ENCODE measurements at regions not wholly inside any gene's neighbourhood (a gene's known extent, or its start where the extent isn't known, plus 50 kb on each side); places are given as distances from the start of the nearest gene placed in this dataset.

DNA sequence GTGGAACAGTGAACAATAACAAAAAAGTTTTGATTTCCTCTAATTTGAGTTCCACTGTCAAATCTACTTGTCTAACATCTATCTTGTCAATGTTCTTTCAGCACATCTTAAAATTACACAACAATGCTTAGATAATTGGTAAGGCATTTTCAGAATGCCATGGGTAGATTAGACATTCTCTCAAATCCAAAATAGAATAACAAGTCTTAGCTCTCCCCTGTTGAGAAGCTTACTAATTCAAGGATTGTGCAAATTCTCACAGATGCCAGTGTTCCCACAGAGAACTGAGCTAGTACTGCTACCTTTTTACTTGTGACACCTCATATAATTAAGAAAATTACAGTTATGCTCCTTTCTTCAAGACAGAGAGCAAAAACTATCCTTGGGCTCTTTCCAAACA, 2442.0 kb downstream of the PCDH7 start:
- TF ChIP-seq, protein P1, sequence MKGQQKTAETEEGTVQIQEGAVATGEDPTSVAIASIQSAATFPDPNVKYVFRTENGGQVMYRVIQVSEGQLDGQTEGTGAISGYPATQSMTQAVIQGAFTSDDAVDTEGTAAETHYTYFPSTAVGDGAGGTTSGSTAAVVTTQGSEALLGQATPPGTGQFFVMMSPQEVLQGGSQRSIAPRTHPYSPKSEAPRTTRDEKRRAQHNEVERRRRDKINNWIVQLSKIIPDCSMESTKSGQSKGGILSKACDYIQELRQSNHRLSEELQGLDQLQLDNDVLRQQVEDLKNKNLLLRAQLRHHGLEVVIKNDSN (IDR thresholded peaks at IDR 0.05), result no peak
- no peak for TF ChIP-seq CEBPB (IDR thresholded peaks at IDR 0.05)
- no peak for TF ChIP-seq EP300 (IDR thresholded peaks at IDR 0.05; ENCODE audit: borderline replicate concordance)
- TF ChIP-seq, protein P2, sequence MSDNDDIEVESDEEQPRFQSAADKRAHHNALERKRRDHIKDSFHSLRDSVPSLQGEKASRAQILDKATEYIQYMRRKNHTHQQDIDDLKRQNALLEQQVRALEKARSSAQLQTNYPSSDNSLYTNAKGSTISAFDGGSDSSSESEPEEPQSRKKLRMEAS (IDR thresholded peaks at IDR 0.05), result no peak

DNA sequence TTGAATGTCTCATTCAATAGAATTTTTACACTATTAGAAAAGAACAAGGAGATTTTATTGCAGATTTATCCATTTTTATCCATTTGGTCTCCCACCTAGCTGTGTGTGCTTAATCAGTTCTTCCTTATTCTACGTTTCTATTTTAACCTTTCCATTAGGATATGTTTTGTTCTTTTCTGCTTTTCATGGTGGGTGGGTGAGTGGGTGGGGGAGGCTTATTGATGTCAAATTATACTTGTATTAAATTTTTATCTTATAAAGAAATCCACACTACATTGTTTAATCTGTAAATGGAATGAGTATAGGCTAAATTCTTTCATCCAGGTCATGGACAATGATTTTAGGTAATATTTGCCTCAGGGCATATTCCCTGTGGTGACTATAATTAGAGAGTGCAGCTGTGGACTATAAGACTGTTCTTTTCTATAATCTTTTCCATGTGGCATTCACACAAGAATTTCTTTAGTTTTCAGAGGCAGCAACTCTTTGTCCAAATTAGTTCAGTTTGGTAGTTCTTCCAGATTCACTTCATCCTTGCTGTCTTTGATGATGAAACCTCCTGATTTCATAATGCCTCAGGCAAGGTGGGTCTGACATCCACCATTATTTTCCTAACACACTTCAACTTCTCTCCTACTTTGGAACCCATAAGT, 2451.8 kb downstream of the PCDH7 start:
- no peak for TF ChIP-seq RAD21 (IDR thresholded peaks at IDR 0.05; ENCODE audit: low read depth)
- no peak for TF ChIP-seq CREB1 (IDR thresholded peaks at IDR 0.05; ENCODE audit: low read depth)
- TF ChIP-seq NFIC (IDR thresholded peaks at IDR 0.05), result no peak
- TF ChIP-seq YY1 (IDR thresholded peaks at IDR 0.05; ENCODE audit: low read depth), result no peak
- TF ChIP-seq, protein P1 (IDR thresholded peaks at IDR 0.05), result no peak
- TF ChIP-seq EP300 (IDR thresholded peaks at IDR 0.05; ENCODE audit: borderline replicate concordance), result no peak
- TF ChIP-seq, protein P2 (IDR thresholded peaks at IDR 0.05), result no peak
- TF ChIP-seq TEAD4 (IDR thresholded peaks at IDR 0.05), result no peak
- no peak for TF ChIP-seq ZBTB7A (IDR thresholded peaks at IDR 0.05; ENCODE audit: low read depth)
- TF ChIP-seq, protein P3, sequence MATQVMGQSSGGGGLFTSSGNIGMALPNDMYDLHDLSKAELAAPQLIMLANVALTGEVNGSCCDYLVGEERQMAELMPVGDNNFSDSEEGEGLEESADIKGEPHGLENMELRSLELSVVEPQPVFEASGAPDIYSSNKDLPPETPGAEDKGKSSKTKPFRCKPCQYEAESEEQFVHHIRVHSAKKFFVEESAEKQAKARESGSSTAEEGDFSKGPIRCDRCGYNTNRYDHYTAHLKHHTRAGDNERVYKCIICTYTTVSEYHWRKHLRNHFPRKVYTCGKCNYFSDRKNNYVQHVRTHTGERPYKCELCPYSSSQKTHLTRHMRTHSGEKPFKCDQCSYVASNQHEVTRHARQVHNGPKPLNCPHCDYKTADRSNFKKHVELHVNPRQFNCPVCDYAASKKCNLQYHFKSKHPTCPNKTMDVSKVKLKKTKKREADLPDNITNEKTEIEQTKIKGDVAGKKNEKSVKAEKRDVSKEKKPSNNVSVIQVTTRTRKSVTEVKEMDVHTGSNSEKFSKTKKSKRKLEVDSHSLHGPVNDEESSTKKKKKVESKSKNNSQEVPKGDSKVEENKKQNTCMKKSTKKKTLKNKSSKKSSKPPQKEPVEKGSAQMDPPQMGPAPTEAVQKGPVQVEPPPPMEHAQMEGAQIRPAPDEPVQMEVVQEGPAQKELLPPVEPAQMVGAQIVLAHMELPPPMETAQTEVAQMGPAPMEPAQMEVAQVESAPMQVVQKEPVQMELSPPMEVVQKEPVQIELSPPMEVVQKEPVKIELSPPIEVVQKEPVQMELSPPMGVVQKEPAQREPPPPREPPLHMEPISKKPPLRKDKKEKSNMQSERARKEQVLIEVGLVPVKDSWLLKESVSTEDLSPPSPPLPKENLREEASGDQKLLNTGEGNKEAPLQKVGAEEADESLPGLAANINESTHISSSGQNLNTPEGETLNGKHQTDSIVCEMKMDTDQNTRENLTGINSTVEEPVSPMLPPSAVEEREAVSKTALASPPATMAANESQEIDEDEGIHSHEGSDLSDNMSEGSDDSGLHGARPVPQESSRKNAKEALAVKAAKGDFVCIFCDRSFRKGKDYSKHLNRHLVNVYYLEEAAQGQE (IDR thresholded peaks at IDR 0.05; ENCODE audit: low read depth), result no peak

DNA sequence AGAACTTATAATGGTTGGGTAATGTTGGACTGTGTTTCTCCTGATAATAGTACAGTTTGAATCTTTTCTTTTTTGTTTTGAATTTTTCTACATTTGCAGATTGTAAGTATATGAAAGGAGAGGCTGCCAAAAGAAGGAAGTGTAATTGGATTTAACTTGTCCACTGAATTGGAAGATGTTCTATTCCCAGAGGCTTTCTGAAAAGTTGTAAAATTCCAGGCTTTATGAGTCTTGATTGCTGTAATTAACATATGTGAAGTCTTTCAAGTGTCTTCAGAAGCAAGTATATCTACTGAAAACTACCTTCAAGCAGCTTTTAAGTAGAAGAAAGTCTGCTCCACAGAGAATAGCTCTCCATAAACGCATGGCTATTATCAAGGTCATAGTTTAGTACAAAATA, 2456.4 kb downstream of the PCDH7 start:
- no peak for TF ChIP-seq YY1 (IDR thresholded peaks at IDR 0.05; ENCODE audit: low read depth)
- TF ChIP-seq, protein P1 (IDR thresholded peaks at IDR 0.05), result no peak
- TF ChIP-seq TCF12 (IDR thresholded peaks at IDR 0.05; ENCODE audit: low read depth), result no peak
- TF ChIP-seq NFIC (IDR thresholded peaks at IDR 0.05), result no peak
- TF ChIP-seq, protein P3 (IDR thresholded peaks at IDR 0.05; ENCODE audit: low read depth), result no peak
- TF ChIP-seq CEBPB (IDR thresholded peaks at IDR 0.05), result no peak
- no peak for TF ChIP-seq RAD21 (IDR thresholded peaks at IDR 0.05; ENCODE audit: low read depth)
- TF ChIP-seq ZBTB7A (IDR thresholded peaks at IDR 0.05; ENCODE audit: low read depth), result no peak
- no peak for TF ChIP-seq FOXM1 (IDR thresholded peaks at IDR 0.05; ENCODE audit: borderline replicate concordance, low read depth)
- TF ChIP-seq TAF1 (IDR thresholded peaks at IDR 0.05; ENCODE audit: low read depth), result no peak
- TF ChIP-seq TEAD4 (IDR thresholded peaks at IDR 0.05), result no peak
- no peak for TF ChIP-seq EP300 (IDR thresholded peaks at IDR 0.05; ENCODE audit: borderline replicate concordance)
- no peak for TF ChIP-seq EGR1 (IDR thresholded peaks at IDR 0.05)
- no peak for TF ChIP-seq CREB1 (IDR thresholded peaks at IDR 0.05; ENCODE audit: low read depth)
- TF ChIP-seq, protein P2 (IDR thresholded peaks at IDR 0.05), result no peak

DNA sequence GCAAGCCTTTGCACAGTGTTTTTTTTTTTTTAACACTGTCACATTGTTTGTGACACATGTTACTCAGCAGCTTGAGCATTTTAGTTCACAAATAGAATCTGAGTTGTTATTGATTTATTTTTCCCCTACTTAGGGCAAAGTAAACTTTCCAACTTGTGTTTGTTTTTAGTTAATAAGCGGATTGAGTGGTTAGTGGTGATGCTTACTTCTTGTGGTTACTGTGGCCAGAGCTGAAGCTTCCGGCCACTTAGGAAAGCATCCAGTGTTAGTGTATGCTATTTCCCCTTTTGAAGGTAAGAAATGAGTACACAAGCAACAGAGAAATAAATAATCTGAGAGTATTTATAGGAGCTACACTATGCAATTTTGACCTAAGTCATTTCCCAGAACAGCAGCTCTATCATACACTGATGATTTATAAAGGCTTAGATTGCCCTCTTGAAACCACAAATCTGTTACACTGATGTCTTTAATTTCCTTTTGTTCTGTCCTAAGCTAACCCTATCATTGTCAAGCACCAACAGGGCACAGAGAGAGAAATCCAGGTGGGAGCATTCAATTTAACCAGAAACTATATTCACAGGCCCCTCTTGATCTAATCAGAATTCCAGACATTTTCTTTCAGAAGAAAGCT, 2464.6 kb downstream of the PCDH7 start:
- TF ChIP-seq TEAD4 (IDR thresholded peaks at IDR 0.05), result no peak
- no peak for TF ChIP-seq EP300 (IDR thresholded peaks at IDR 0.05; ENCODE audit: borderline replicate concordance)
- TF ChIP-seq, protein P1 (IDR thresholded peaks at IDR 0.05), result no peak
- TF ChIP-seq RAD21 (IDR thresholded peaks at IDR 0.05; ENCODE audit: low read depth), result no peak
- TF ChIP-seq FOXM1 (IDR thresholded peaks at IDR 0.05; ENCODE audit: borderline replicate concordance, low read depth), result no peak
- TF ChIP-seq YY1 (IDR thresholded peaks at IDR 0.05; ENCODE audit: low read depth), result no peak
- TF ChIP-seq CREB1 (IDR thresholded peaks at IDR 0.05; ENCODE audit: low read depth), result no peak
- TF ChIP-seq, protein P3 (IDR thresholded peaks at IDR 0.05; ENCODE audit: low read depth), result no peak
- TF ChIP-seq TAF1 (IDR thresholded peaks at IDR 0.05; ENCODE audit: low read depth), result no peak
- no peak for TF ChIP-seq NFIC (IDR thresholded peaks at IDR 0.05)
- no peak for TF ChIP-seq TCF12 (IDR thresholded peaks at IDR 0.05; ENCODE audit: low read depth)
- no peak for TF ChIP-seq ZBTB7A (IDR thresholded peaks at IDR 0.05; ENCODE audit: low read depth)
- TF ChIP-seq, protein P2 (IDR thresholded peaks at IDR 0.05), result no peak
